Esophagus squamous epithelium (tissue), 5 donors: ENCODE measurements at regions not wholly inside any gene's neighbourhood (a gene's known extent, or its start where the extent isn't known, plus 50 kb on each side); places are given as distances from the start of the nearest gene placed in this dataset.

ENCODE experiments used
- DNase-seq: peaks from one replicate; lab custom pipeline; 2025; lab: John Stamatoyannopoulos, UW
- H3K27ac ChIP-seq, 4 donors: fragments of 200-600 bp; sonication (generic); one replicate each; pipeline ENCODE4 v1.5.1; 2016 to 2019; ENCODE audit warnings: mild to moderate bottlenecking in 1 of 4
- H3K27me3 ChIP-seq, 4 donors: fragments of 200-600 bp; sonication (generic); 1 replicate in 3 of 4; 2 replicates in 1 of 4; pipeline versions ENCODE4 v1.5.1 to v1.6.0; 2017 to 2021; ENCODE audit warnings: antibody characterized with exemption in 1 of 4
- H3K36me3 ChIP-seq, 3 donors: fragments of 200-600 bp; sonication (generic); one replicate each; pipeline ENCODE4 v1.5.1; 2016 to 2019
- H3K4me1 ChIP-seq, 3 donors: fragments of 200-600 bp; sonication (generic); one replicate each; pipeline ENCODE4 v1.5.1; 2017 to 2019
- H3K4me3 ChIP-seq, 4 donors: fragments of 200-600 bp; sonication (generic); 1 replicate in 3 of 4; 2 replicates in 1 of 4; pipeline ENCODE4 v1.5.1; 2016 to 2019; ENCODE audit warnings: mild to moderate bottlenecking in 2 of 4, moderate library complexity in 1 of 4
- H3K9me3 ChIP-seq, 3 donors: fragments of 200-600 bp; sonication (generic); one replicate each; pipeline ENCODE4 v1.5.1; 2016 to 2019
- CTCF ChIP-seq, 6 experiments: fragments of 450-650 bp in 4 of 6; fragments of 200-600 bp in 2 of 6; sonication (generic) in 2 of 6; IDR thresholded peaks; one replicate each; pipeline ENCODE4 v1.5.1; 2016 to 2019; ENCODE audit warnings: antibody characterized with exemption in 6 of 6, mild to moderate bottlenecking in 4 of 6, moderate library complexity in 4 of 6
- POLR2A ChIP-seq, 4 donors: fragments of 450-650 bp; IDR thresholded peaks; one replicate each; pipeline ENCODE4 v1.6.1; 2017; ENCODE audit warnings: antibody characterized with exemption in 4 of 4, mild to moderate bottlenecking in 4 of 4, moderate library complexity in 3 of 4
- WGBS, 2 donors: methylation state at CpG; one replicate each; pipeline ENCODE4 v1.1.5; 2018; 5-methylcytosine and 5-hydroxymethylcytosine counted together
- intact Hi-C: fragments of 100-400 bp; cut with DNase I; formaldehyde crosslinking; loops from one replicate; pipeline ENCODE4 v1.15.0; 2022
- donor health status: DM: yes; HTN: yes; CAD: no.

GRCh38 chr11:130638033-130638432 lies 189.6 kb downstream of the ADAMTS15 start:
- H3K4me1 ChIP-seq = peaks cover 0 to 39% (median 25%) of the 10 kb centered on the region in 3 donors
- intact Hi-C loops = no loop called here
- DNase-seq = no peak
- H3K36me3 ChIP-seq = no peaks in the 10 kb centered on the region
- WGBS, 2 donors = 54 to 84% methylated on average over 4 to 5 of the region's 5 CpGs
- TF ChIP-seq POLR2A (IDR thresholded peaks at IDR 0.05) (no peak), CTCF (IDR thresholded peaks at IDR 0.05) (no peak)
- H3K27ac ChIP-seq = no peak overlapping the region
- no peaks in the 10 kb centered on the region for H3K27me3 ChIP-seq
- no peaks in the 10 kb centered on the region for H3K9me3 ChIP-seq
- H3K4me3 ChIP-seq = no peak overlapping the region

GRCh38 chr11:130638624-130639023 lies 190.2 kb downstream of the ADAMTS15 start:
- H3K27me3 ChIP-seq = no peaks in the 10 kb centered on the region
- 81 to 85% methylated on average over 3 of the region's 3 CpGs for WGBS, 2 donors
- no peak for DNase-seq
- H3K4me3 ChIP-seq = no peak overlapping the region
- H3K36me3 ChIP-seq = no peaks in the 10 kb centered on the region
- intact Hi-C loops = no loop called here
- no peaks in the 10 kb centered on the region for H3K9me3 ChIP-seq
- peaks cover 0 to 37% (median 25%) of the 10 kb centered on the region in 3 donors for H3K4me1 ChIP-seq
- no peak overlapping the region for H3K27ac ChIP-seq
- TF ChIP-seq POLR2A (IDR thresholded peaks at IDR 0.05) (no peak), CTCF (IDR thresholded peaks at IDR 0.05) (no peak)

- intact Hi-C loops = no loop called here
- peaks cover 0 to 38% (median 29%) of the 10 kb centered on the region in 3 donors for H3K4me1 ChIP-seq
- no peaks in the 10 kb centered on the region for H3K9me3 ChIP-seq
- TF ChIP-seq CTCF (IDR thresholded peaks at IDR 0.05) = no peak
- TF ChIP-seq POLR2A (IDR thresholded peaks at IDR 0.05) = no peak
- no peaks in the 10 kb centered on the region for H3K36me3 ChIP-seq
- H3K27ac ChIP-seq = no peak overlapping the region
- no peak for DNase-seq
- H3K4me3 ChIP-seq = no peak overlapping the region
- WGBS, 2 donors = 97 to 98% methylated on average over 2 of the region's 2 CpGs
- H3K27me3 ChIP-seq = no peaks in the 10 kb centered on the region
These were observed 190.9 kb downstream of the ADAMTS15 start for GRCh38 chr11:130639369-130639768.

GRCh38 chr11:130640526-130640925 lies 192.1 kb downstream of the ADAMTS15 start:
- Histone ChIP-seq H3K4me3 (no peak overlapping the region), H3K4me1 (peaks cover 0 to 28% (median 19%) of the 10 kb centered on the region in 3 donors), H3K27ac (no peak overlapping the region), H3K36me3 (no peaks in the 10 kb centered on the region), H3K27me3 (no peaks in the 10 kb centered on the region), H3K9me3 (no peaks in the 10 kb centered on the region)
- TF ChIP-seq POLR2A (IDR thresholded peaks at IDR 0.05) (no peak), CTCF (IDR thresholded peaks at IDR 0.05) (no peak)
- intact Hi-C loops = no loop called here
- WGBS, 2 donors = 86 to 88% methylated on average over 6 of the region's 7 CpGs
- no peak for DNase-seq

- WGBS, 2 donors = 78 to 85% methylated on average over 2 to 3 of the region's 3 CpGs
- H3K4me1 ChIP-seq = peaks cover 0 to 26% (median 7%) of the 10 kb centered on the region in 3 donors
These were observed 193.4 kb downstream of the ADAMTS15 start for GRCh38 chr11:130641876-130642275.

More at GRCh38 chr11:130641876-130642275, 193.4 kb downstream of the ADAMTS15 start:
- no peak overlapping the region for H3K27ac ChIP-seq
- intact Hi-C loops = no loop called here
- TF ChIP-seq CTCF (IDR thresholded peaks at IDR 0.05) (no peak), POLR2A (IDR thresholded peaks at IDR 0.05) (no peak)
- H3K36me3 ChIP-seq = no peaks in the 10 kb centered on the region
- DNase-seq = no peak
- no peaks in the 10 kb centered on the region for H3K27me3 ChIP-seq
- no peak overlapping the region for H3K4me3 ChIP-seq
- no peaks in the 10 kb centered on the region for H3K9me3 ChIP-seq
